NCI-H146 treated with DMSO at 0.1 percent for 48 hours (cell line): ENCODE measurements at regions not wholly inside any gene's neighbourhood (a gene's known extent, or its start where the extent isn't known, plus 50 kb on each side); places are given as distances from the start of the nearest gene placed in this dataset.
"Not testable (repeated sequence)": the region's sequence is repeated elsewhere in the genome, so short reads cannot be mapped to it uniquely, and the experiment has no call there.

Experiments
- DNase-seq: peaks from one replicate; lab custom pipeline; 2025; ENCODE audit not compliant: unreplicated experiment; lab: John Stamatoyannopoulos, UW

- DNase-seq, result not testable (repeated sequence)
Observed at GRCh38 chr9:2391509-2392132, 230.0 kb upstream of the VLDLR start.

- DNase-seq, result not testable (repeated sequence)
Observed at GRCh38 chr9:2394087-2394741, 227.4 kb upstream of the VLDLR start.

- no peak for DNase-seq
Observed at GRCh38 chr9:2395814-2396612, 225.6 kb upstream of the VLDLR start.

GRCh38 chr9:2396622-2397285 lies 224.8 kb upstream of the VLDLR start:
- no peak for DNase-seq

GRCh38 chr9:2397875-2398274 lies 223.7 kb upstream of the VLDLR start:
- DNase-seq, result not testable (repeated sequence)

- DNase-seq, result not testable (repeated sequence)
Observed at GRCh38 chr9:2401746-2402145, 219.8 kb upstream of the VLDLR start.

GRCh38 chr9:2403701-2404100 lies 217.9 kb upstream of the VLDLR start:
- DNase-seq, result no peak

GRCh38 chr9:2406252-2406651 lies 215.3 kb upstream of the VLDLR start:
- DNase-seq, result no peak

GRCh38 chr9:2407450-2407849 lies 214.1 kb upstream of the VLDLR start:
- DNase-seq, result no peak

GRCh38 chr9:2411459-2412215 lies 209.9 kb upstream of the VLDLR start:
- no peak for DNase-seq

- DNase-seq, result no peak
Observed at GRCh38 chr9:2413160-2413805, 208.3 kb upstream of the VLDLR start.

GRCh38 chr9:2414465-2414864 lies 207.1 kb upstream of the VLDLR start:
- no peak for DNase-seq

- DNase-seq, result no peak
Observed at GRCh38 chr9:2415326-2415725, 206.3 kb upstream of the VLDLR start.

GRCh38 chr9:2417730-2418129 lies 203.9 kb upstream of the VLDLR start:
- no peak for DNase-seq

GRCh38 chr9:2418619-2419018 lies 203.0 kb upstream of the VLDLR start:
- DNase-seq, result peak; percentile 92

GRCh38 chr9:2419347-2419746 lies 202.2 kb upstream of the VLDLR start:
- peak; percentile 57 for DNase-seq

- peak; percentile 95 for DNase-seq
Observed at GRCh38 chr9:2420543-2420942, 201.0 kb upstream of the VLDLR start.

- DNase-seq, result no peak
Observed at GRCh38 chr9:2424619-2425033, 197.0 kb upstream of the VLDLR start.

- DNase-seq, result no peak
Observed at GRCh38 chr9:2425676-2426075, 195.9 kb upstream of the VLDLR start.
